HL-60 (cell line): ENCODE measurements at regions not wholly inside any gene's neighbourhood (a gene's known extent, or its start where the extent isn't known, plus 50 kb on each side); places are given as distances from the start of the nearest gene placed in this dataset.

Experiments
- CTCF ChIP-seq: IDR thresholded peaks from one replicate; pipeline ENCODE4 v1.5.1; 2011; ENCODE audit warnings: low read length, control low read depth, inconsistent platforms; ENCODE audit not compliant: insufficient read depth
- GABPA ChIP-seq: IDR thresholded peaks from 2 replicates; pipeline ENCODE4 v1.6.1; 2012; ENCODE audit warnings: low read depth

- TF ChIP-seq CTCF (no peak), GABPA (no peak)
Measured at GRCh38 chr9:80125731-80126264, 554.0 kb downstream of the TLE4 start.
